MM.1S (cell line): ENCODE measurements at regions not wholly inside any gene's neighbourhood (a gene's known extent, or its start where the extent isn't known, plus 50 kb on each side); places are given as distances from the start of the nearest gene placed in this dataset.

Source experiments
- CTCF ChIP-seq: fragments of 300-600 bp; sonication (generic); IDR thresholded peaks from 2 replicates; pipeline ENCODE4 v1.5.1; 2016; ENCODE audit warnings: antibody characterized with exemption, low read length, mixed read lengths
- EZH2 ChIP-seq: fragments of 300-600 bp; sonication (generic); optimal IDR thresholded peaks from 2 replicates; pipeline ENCODE3; 2017; ENCODE audit warnings: low read depth, mild to moderate bottlenecking, antibody characterized with exemption, low read length, mixed read lengths
- EZH2phosphoT487 ChIP-seq: fragments of 300-600 bp; sonication (generic); IDR thresholded peaks from 2 replicates; pipeline ENCODE4 v1.6.1; 2018; ENCODE audit warnings: antibody characterized with exemption, low read length

GRCh38 chr5:124512236-124512635 lies 234.2 kb downstream of the ZNF608 start:
- TF ChIP-seq CTCF (no peak), EZH2 (no peak), EZH2phosphoT487 (no peak)
